Chondrocyte (in vitro differentiated cells): ENCODE measurements at regions not wholly inside any gene's neighbourhood (a gene's known extent, or its start where the extent isn't known, plus 50 kb on each side); places are given as distances from the start of the nearest gene placed in this dataset.
"Not testable (repeated sequence)": the region's sequence is repeated elsewhere in the genome, so short reads cannot be mapped to it uniquely, and the experiment has no call there.

Experiments
- DNase-seq: peaks from one replicate; pipeline ENCODE4 v3.0.0; 2021; ENCODE audit warnings: mixed read lengths, low spot score
- H3K27ac Mint-ChIP-seq: one replicate; pipeline ENCODE4 v1.8.0; 2021; ENCODE audit warnings: mild to moderate bottlenecking, moderate library complexity, mixed read lengths; ENCODE audit not compliant: unreplicated experiment
- H3K27me3 Mint-ChIP-seq: 2 replicates; pipeline ENCODE4 v1.8.0; 2021; ENCODE audit warnings: low read depth, mixed read lengths
- H3K36me3 Mint-ChIP-seq: 2 replicates; pipeline ENCODE4 v1.8.0; 2021; ENCODE audit warnings: low read depth, mixed read lengths
- H3K4me1 Mint-ChIP-seq: 2 replicates; pipeline ENCODE4 v1.8.0; 2021; ENCODE audit warnings: low read depth, mild to moderate bottlenecking, mixed read lengths
- H3K4me3 Mint-ChIP-seq: one replicate; pipeline ENCODE4 v1.8.0; 2021; ENCODE audit warnings: mild to moderate bottlenecking, moderate library complexity, mixed read lengths; ENCODE audit not compliant: unreplicated experiment
- H3K9me3 Mint-ChIP-seq: 2 replicates; pipeline ENCODE4 v1.8.0; 2021; ENCODE audit warnings: low read depth, mixed read lengths
- TF ChIP-seq, protein P1 (sequence below): fragments of 200-600 bp; sonication (generic); IDR thresholded peaks from 2 replicates; pipeline ENCODE4 v1.5.0; 2021; ENCODE audit warnings: antibody characterized with exemption, mild to moderate bottlenecking, moderate library complexity

DNA sequence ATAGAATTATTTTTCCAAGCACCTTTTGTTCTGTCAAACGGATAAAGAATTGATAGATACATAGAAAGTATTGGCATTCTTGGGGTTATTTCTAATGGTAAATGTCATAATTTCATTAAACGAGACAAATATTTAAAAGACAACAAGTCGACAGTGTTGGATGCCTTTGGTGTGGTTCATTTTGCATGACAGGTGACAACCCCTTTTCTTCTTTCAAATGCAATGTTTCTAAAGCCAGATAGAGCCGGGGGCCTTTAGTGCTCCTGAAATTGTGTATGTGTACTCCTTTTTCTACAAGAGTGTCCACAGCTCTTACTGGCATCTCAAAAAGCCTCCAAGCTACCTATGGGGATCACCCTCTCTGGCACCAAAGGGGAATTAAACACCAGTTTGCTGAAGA, 350.8 kb upstream of the ID2 start:
- Mint-ChIP-seq H3K27ac (no peak overlapping the region), H3K36me3 (no peaks in the 10 kb centered on the region), H3K4me3 (no peak overlapping the region), H3K27me3 (peaks cover 8% of the 10 kb centered on the region), H3K9me3 (peaks cover 2% of the 10 kb centered on the region), H3K4me1 (no peaks in the 10 kb centered on the region)
- TF ChIP-seq, protein P1, sequence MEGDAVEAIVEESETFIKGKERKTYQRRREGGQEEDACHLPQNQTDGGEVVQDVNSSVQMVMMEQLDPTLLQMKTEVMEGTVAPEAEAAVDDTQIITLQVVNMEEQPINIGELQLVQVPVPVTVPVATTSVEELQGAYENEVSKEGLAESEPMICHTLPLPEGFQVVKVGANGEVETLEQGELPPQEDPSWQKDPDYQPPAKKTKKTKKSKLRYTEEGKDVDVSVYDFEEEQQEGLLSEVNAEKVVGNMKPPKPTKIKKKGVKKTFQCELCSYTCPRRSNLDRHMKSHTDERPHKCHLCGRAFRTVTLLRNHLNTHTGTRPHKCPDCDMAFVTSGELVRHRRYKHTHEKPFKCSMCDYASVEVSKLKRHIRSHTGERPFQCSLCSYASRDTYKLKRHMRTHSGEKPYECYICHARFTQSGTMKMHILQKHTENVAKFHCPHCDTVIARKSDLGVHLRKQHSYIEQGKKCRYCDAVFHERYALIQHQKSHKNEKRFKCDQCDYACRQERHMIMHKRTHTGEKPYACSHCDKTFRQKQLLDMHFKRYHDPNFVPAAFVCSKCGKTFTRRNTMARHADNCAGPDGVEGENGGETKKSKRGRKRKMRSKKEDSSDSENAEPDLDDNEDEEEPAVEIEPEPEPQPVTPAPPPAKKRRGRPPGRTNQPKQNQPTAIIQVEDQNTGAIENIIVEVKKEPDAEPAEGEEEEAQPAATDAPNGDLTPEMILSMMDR: no peak
- no peak for DNase-seq

DNA sequence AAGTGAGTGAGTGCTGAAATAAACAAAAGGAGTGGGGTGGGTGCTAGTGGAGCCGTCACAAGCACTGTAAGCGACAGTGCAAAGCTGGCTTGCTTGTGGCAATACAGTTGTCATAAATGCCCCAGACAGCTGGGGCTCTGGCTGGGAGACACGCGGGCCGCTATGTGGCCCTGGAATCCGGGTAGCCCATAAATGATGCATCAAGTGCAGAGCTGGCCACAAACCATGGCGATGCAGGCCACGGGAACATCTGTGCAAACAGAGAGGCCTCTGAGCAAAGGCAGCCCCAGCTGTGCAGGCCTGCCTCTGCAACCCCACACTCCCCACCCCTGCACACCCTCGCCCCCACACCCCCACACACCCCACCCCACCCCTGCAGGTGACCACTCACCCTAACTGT, 349.2 kb upstream of the ID2 start:
- H3K27ac Mint-ChIP-seq: no peak overlapping the region
- H3K4me3 Mint-ChIP-seq: no peak overlapping the region

DNA sequence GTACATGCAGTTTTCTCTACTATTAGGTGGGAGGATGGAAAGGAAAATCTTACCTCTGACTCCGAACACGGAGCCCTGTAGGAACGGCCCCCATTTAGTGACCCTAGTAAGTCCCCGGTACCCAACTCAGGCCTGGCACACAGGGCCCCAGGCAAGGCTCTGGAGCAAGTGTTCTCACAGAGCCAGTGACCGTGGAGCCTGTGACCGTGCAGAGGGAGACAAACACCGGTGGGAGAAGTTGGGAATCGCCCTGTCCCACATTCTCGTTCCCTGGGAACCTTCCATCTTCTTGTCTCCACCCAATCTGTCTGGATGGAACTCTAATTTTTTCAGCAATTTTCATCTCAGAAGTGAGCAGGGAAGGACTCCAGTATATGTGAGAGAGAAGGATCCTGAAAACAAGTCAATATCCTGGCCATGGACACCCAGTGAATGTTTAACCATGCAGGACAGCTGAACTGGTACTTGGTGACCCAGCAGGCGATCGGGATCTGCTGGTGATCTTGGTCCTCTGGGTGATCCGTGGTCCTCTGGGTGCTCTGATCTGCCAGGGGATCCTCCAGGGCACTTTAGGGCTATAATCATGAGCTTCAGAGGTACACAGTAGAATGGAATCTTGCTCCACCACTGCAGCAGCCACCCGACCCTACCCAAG, 348.6 kb upstream of the ID2 start:
- H3K27ac Mint-ChIP-seq: no peak overlapping the region
- no peaks in the 10 kb centered on the region for H3K4me1 Mint-ChIP-seq
- TF ChIP-seq, protein P1: no peak
- no peak for DNase-seq
- peaks cover 5% of the 10 kb centered on the region for H3K27me3 Mint-ChIP-seq
- no peak overlapping the region for H3K4me3 Mint-ChIP-seq
- H3K36me3 Mint-ChIP-seq: no peaks in the 10 kb centered on the region
- peaks cover 2% of the 10 kb centered on the region for H3K9me3 Mint-ChIP-seq

More for the DNA sequence above, 349.2 kb upstream of the ID2 start:
- H3K4me1 Mint-ChIP-seq: no peaks in the 10 kb centered on the region
- H3K9me3 Mint-ChIP-seq: peaks cover 2% of the 10 kb centered on the region
- DNase-seq: no peak
- H3K27me3 Mint-ChIP-seq: peaks cover 5% of the 10 kb centered on the region
- TF ChIP-seq, protein P1: no peak
- no peaks in the 10 kb centered on the region for H3K36me3 Mint-ChIP-seq

DNA sequence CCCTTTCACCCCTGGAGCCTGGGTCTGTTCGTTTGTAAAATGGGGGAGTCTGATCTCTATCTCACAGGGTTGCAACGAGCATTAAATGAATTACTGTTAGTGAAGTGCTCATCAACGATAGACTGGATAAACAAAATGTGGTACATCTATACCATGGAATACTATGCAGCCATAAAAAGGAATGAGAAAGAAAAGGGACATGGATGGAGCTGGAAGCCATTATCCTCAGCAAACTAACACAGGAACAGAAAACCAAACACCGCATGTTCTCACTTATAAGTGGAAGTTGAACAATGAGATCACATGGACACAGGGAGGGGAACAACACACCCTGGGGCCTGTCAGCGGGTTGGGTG, 348.0 kb upstream of the ID2 start:
- not testable (repeated sequence) for H3K4me1 Mint-ChIP-seq, H3K27me3 Mint-ChIP-seq, DNase-seq, H3K36me3 Mint-ChIP-seq, H3K27ac Mint-ChIP-seq, H3K4me3 Mint-ChIP-seq, H3K9me3 Mint-ChIP-seq

DNA sequence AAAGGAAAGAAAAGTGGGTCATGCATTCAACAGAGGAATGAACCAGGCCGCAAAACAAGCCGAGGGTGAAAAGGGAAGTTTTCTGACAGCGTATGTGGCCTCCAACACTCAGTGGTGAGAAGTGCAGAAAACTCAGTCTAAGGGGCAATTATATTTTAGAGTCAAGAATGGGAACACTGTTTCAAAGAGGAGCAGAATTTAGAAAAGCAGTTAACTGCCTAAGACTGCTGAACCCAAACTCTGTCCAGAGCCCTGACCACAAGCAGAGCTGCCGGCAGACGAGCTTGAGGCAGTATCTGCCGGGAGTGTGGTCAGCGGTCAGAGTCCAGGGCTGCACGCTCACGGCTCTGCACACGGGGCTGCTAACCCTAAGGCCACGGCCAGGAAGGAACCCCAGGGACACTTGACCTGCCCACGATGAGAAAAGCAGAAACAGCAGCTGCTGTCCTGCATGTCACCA, 347.0 kb upstream of the ID2 start:
- Mint-ChIP-seq H3K27ac (no peak overlapping the region), H3K4me1 (no peaks in the 10 kb centered on the region), H3K4me3 (no peak overlapping the region), H3K36me3 (no peaks in the 10 kb centered on the region), H3K27me3 (peaks cover 5% of the 10 kb centered on the region), H3K9me3 (peaks cover 2% of the 10 kb centered on the region)
- TF ChIP-seq, protein P1: no peak
- no peak for DNase-seq

DNA sequence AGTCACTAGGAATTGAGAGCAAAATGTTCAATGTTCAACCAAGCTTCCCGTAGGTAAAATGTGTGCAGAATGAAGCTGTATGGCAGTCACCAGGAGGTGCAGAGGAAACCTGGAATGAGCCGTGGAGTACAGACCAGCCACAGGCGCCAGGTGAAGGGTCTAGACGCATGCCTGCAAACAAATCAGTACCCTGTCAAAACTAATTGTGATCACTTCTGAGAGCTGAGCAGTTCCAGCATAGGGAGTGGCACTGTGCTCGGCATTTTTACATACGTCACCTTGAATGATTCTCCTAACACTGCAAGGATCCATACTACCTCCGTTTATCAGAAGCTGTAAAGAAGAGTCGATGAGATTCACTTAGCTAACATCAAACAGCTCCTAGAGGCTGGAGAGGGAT, 346.1 kb upstream of the ID2 start:
- no peak for DNase-seq
- no peaks in the 10 kb centered on the region for H3K36me3 Mint-ChIP-seq
- peaks cover 2% of the 10 kb centered on the region for H3K9me3 Mint-ChIP-seq
- TF ChIP-seq, protein P1: no peak
- H3K27me3 Mint-ChIP-seq: peaks cover 5% of the 10 kb centered on the region
- no peak overlapping the region for H3K4me3 Mint-ChIP-seq
- H3K27ac Mint-ChIP-seq: no peak overlapping the region
- no peaks in the 10 kb centered on the region for H3K4me1 Mint-ChIP-seq
